ENCODE measurements at regions not wholly inside any gene's neighbourhood (a gene's known extent, or its start where the extent isn't known, plus 50 kb on each side); places are given as distances from the start of the nearest gene placed in this dataset.

DNA sequence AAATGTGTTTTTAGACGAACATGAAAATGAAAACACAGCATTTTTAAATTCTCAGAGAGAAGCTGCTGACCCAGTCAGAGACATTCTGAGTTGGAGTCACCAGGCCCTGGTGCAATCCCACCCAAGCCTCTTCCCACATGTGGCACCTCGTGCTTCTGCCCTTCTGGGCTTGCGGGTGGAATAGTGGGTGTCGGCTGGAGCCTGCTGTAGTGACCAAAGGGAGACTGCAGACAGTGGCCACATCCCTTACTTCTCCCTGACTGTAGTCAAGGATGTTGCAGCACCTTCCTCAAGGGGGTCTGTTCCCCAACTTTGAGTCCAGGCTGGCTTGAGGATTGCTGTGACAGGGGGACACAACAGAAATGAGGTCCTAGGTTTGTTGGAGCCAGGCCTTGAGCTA is 104.4 kb upstream of the GLI2 start:
- in situ Hi-C loops (cut with HindIII; ENCODE audit: low sequenced_read_pairs) = no loop called here
- TF ChIP-seq, protein P1, sequence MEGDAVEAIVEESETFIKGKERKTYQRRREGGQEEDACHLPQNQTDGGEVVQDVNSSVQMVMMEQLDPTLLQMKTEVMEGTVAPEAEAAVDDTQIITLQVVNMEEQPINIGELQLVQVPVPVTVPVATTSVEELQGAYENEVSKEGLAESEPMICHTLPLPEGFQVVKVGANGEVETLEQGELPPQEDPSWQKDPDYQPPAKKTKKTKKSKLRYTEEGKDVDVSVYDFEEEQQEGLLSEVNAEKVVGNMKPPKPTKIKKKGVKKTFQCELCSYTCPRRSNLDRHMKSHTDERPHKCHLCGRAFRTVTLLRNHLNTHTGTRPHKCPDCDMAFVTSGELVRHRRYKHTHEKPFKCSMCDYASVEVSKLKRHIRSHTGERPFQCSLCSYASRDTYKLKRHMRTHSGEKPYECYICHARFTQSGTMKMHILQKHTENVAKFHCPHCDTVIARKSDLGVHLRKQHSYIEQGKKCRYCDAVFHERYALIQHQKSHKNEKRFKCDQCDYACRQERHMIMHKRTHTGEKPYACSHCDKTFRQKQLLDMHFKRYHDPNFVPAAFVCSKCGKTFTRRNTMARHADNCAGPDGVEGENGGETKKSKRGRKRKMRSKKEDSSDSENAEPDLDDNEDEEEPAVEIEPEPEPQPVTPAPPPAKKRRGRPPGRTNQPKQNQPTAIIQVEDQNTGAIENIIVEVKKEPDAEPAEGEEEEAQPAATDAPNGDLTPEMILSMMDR (IDR thresholded peaks at IDR 0.05; ENCODE audit: low read depth, low read length) = no peak
- no peak for DNase-seq (ENCODE audit: low read depth, low spot score)

DNA sequence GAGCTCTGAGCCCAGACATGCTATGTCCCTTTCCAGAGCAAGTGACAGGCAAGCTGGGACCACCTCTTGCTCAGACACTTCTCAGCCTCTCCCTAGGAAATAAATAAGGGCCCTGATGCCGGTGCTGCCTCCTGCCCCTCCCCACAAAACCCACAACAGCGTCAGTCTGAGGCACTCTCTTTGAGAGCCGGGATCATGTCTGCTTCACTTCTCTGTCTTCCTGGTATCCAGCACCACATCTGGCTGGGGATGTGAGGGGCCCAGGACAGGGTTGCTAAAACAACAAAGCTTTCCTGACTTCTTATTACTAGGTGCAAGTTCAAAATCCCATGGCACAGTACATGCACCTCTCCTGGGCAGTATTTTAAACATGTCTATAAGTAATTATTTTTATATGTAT is 103.9 kb upstream of the GLI2 start:
- DNase-seq (ENCODE audit: low read depth, low spot score) = no peak
- in situ Hi-C loops (cut with HindIII; ENCODE audit: low sequenced_read_pairs) = no loop called here
- TF ChIP-seq, protein P1 (IDR thresholded peaks at IDR 0.05; ENCODE audit: low read depth, low read length) = no peak
- no peak overlapping the region for H3K4me3 ChIP-seq (ENCODE audit: low read depth, low read length)

More for the DNA sequence above, 104.4 kb upstream of the GLI2 start:
- H3K4me3 ChIP-seq (ENCODE audit: low read depth, low read length) = no peak overlapping the region

DNA sequence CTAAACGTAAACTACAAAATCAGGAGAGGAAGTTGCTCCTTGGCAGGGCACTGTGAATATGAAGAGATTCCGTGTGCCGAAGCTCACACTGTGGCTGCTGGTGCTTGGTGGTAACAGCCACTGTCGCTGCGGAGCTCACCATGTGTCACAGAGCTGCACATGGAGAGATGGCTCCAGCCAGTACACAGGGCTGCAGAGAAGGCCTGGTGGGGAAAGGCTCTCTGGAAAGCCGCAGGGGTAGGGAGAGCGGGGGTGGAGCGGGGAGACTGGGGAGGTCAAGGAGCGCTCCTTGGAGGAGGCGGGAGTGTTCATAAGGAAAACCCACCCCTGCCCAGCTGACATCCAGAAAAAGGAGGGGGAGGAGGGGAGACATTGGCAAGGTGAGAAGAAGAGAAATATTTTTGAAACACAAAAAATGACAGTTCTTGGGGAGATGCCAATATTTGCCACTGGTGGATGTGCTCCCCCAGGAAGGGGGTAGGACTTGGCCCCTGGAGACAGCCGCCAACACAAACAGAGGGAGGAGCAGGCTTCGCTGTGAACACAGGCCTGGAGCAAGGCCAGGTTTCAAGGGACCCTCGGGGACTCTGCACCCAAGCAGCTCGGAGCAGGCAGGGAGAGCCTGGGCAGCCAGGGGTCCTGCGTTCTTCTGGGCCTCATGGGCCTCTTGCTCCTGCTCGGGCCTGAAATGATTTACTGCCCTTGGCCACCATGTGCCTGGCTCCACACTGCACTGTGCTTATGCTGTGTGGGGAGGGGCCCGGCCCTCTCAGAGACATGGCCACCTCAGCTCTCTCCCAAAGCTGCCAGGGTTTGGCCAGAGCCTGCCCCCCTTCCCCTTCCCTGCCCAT is 102.6 kb upstream of the GLI2 start:
- no peak for DNase-seq (ENCODE audit: low read depth, low spot score)
- in situ Hi-C loops (cut with HindIII; ENCODE audit: low sequenced_read_pairs) = no loop called here
- H3K4me3 ChIP-seq (ENCODE audit: low read depth, low read length) = no peak overlapping the region
- TF ChIP-seq, protein P1 (IDR thresholded peaks at IDR 0.05; ENCODE audit: low read depth, low read length) = no peak

DNA sequence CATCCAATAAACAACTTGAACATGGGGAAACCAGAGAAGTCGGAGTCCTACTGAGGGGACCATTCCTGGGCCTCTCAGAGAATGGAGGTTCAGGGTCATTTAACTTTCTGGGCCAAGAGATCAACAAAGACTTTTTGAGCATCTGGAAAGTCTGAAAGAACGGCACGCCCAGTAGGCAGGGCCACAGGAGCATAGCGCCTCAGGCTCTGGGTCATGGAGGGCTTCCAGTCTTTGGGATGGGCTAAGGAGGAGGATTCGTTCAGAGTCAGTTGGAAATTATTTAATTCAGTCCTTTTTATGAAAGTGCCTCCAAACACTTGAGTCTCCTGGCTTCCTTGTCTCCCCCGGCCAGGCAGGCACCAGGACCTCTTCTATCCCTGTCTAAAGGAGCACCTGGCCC is 101.1 kb upstream of the GLI2 start:
- in situ Hi-C loops (cut with HindIII; ENCODE audit: low sequenced_read_pairs) = no loop called here
- H3K4me3 ChIP-seq (ENCODE audit: low read depth, low read length) = no peak overlapping the region
- TF ChIP-seq, protein P1 (IDR thresholded peaks at IDR 0.05; ENCODE audit: low read depth, low read length) = no peak
- no peak for DNase-seq (ENCODE audit: low read depth, low spot score)

DNA sequence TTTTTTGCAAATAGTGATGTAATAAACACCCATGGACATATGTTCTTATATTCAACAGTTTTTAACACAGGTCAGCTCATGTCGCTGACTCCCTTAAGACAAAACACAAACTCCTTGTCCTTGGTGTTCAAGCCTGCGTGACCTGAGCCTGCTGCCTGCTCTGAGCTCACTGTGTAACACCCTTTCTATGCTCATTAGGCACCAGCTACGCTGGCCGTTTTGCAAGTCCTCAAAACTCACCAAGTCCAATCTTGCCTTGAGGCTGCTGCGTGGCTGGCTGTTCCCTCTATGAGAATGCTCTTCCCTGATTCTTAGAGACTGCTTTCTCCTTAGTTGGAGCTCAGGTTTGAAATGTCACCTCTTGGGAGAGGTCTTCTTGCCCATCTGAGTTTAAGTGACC is 100.5 kb upstream of the GLI2 start:
- in situ Hi-C loops (cut with HindIII; ENCODE audit: low sequenced_read_pairs) = no loop called here
- TF ChIP-seq, protein P1 (IDR thresholded peaks at IDR 0.05; ENCODE audit: low read depth, low read length) = no peak
- no peak for DNase-seq (ENCODE audit: low read depth, low spot score)
- H3K4me3 ChIP-seq (ENCODE audit: low read depth, low read length) = no peak overlapping the region

DNA sequence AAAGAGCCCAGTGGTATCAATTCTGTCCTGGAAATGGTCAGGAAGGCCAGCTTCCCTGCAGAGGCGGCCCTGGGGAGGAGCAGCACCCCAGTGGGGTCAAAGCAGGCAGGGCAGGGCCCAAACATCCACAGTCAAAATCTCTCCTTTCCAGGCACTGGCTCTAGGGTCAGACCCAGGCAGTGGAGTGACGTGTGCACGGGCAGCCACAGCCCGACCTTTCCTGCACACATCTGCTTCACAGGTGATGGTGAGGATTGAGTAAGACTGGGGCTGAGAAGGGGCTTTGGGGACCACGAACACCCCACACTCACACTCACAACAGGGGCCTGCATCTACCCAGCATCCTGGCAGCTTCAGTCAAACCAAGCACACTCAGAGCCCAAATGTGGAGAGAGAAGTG is 97.8 kb upstream of the GLI2 start:
- in situ Hi-C loops (cut with HindIII; ENCODE audit: low sequenced_read_pairs) = no loop called here
- no peak for DNase-seq (ENCODE audit: low read depth, low spot score)
- H3K4me3 ChIP-seq (ENCODE audit: low read depth, low read length) = no peak overlapping the region
- TF ChIP-seq, protein P1 (IDR thresholded peaks at IDR 0.05; ENCODE audit: low read depth, low read length) = no peak

Data from astrocyte of the spinal cord (primary cell).